ENCODE measurements at regions not wholly inside any gene's neighbourhood (a gene's known extent, or its start where the extent isn't known, plus 50 kb on each side); places are given as distances from the start of the nearest gene placed in this dataset.

GRCh38 chr4:84218031-84218430 lies 281.1 kb downstream of the NKX6-1 start:
- TF ChIP-seq CTCF (IDR thresholded peaks at IDR 0.05) (no peak), POLR2AphosphoS5 (IDR thresholded peaks at IDR 0.05; ENCODE audit: low read depth, low read length) (no peak)
